Endothelial cell of umbilical vein (primary cell): ENCODE measurements at regions not wholly inside any gene's neighbourhood (a gene's known extent, or its start where the extent isn't known, plus 50 kb on each side); places are given as distances from the start of the nearest gene placed in this dataset.

Source experiments
- BruUV-seq: library from RNA; stranded (reverse); fragments of 400-500 nt; replicated peaks from 2 replicates; lab custom pipeline; 2021; lab: Mats Ljungman, UMichigan
- CTCF ChIA-PET: fragments of 300-600, 350-600 bp; sonication (Branson Sonifier 250); formaldehyde crosslinking; loops from one replicate; lab custom pipeline; 2021; ENCODE audit warnings: antibody characterized with exemption, inconsistent platforms; lab: Charles Lee
- POLR2A ChIA-PET: fragments of 300-600, 350-600 bp; sonication (Branson Sonifier 250); formaldehyde crosslinking; loops from one replicate; lab custom pipeline; 2021; ENCODE audit warnings: antibody characterized with exemption, inconsistent platforms; lab: Charles Lee
- DNase-seq: peaks from one replicate; pipeline ENCODE4 v3.0.0-alpha.2; 2011; ENCODE audit warnings: low read depth, low spot score
- FAIRE-seq: peaks from 2 replicates; lab custom pipeline; 2011; peaks lifted over from hg19 to GRCh38; lab: Jason Lieb, UNC
- H2AFZ ChIP-seq: 2 replicates; pipeline ENCODE4 v1.6.0; 2012; ENCODE audit warnings: low read depth, low read length, control low read depth, inconsistent platforms
- H3K27ac ChIP-seq: 2 replicates; pipeline ENCODE4 v1.5.1; 2011; ENCODE audit warnings: low read depth, mild to moderate bottlenecking, control low read depth, low read length, moderate library complexity; ENCODE audit not compliant: insufficient read depth
- H3K27me3 ChIP-seq, 2 experiments: 2 replicates each; pipeline versions ENCODE4 v1.6.0 to v1.6.1; 2011; ENCODE audit warnings: low read length in 2 of 2, mixed read lengths in 1 of 2; ENCODE audit not compliant: control insufficient read depth in 2 of 2, insufficient read depth in 2 of 2
- H3K36me3 ChIP-seq, 2 experiments: 2 replicates in 1 of 2; 3 replicates in 1 of 2; pipeline ENCODE4 v1.5.1; 2011; ENCODE audit warnings: low read length in 2 of 2, mild to moderate bottlenecking in 1 of 2, moderate library complexity in 1 of 2; ENCODE audit not compliant: control insufficient read depth in 2 of 2, insufficient read depth in 2 of 2; ENCODE audit errors: extremely low read depth in 1 of 2
- H3K4me1 ChIP-seq: 3 replicates; pipeline ENCODE4 v1.5.1; 2011; ENCODE audit warnings: mild to moderate bottlenecking, low read length; ENCODE audit not compliant: control insufficient read depth, insufficient read depth; ENCODE audit errors: extremely low read depth
- H3K4me2 ChIP-seq: 2 replicates; pipeline ENCODE4 v1.6.1; 2011; ENCODE audit warnings: low read length, control low read depth, mixed read lengths; ENCODE audit not compliant: insufficient read depth
- H3K4me3 ChIP-seq, 3 experiments: fragments of 200-600 bp in 1 of 3; sonication (generic), shearing (Covaris generic) in 1 of 3; replicated peaks in 1 of 3; 2 replicates each; pipeline ENCODE4 v1.5.1; 2011 to 2016; ENCODE audit warnings: control low read depth in 3 of 3, low read length in 3 of 3, mild to moderate bottlenecking in 2 of 3, inconsistent platforms in 1 of 3, low read depth in 1 of 3, moderate library complexity in 1 of 3; ENCODE audit not compliant: insufficient read depth in 1 of 3
- H3K79me2 ChIP-seq: 2 replicates; pipeline ENCODE4 v1.6.0; 2012; ENCODE audit warnings: low read length, inconsistent platforms; ENCODE audit not compliant: control insufficient read depth, insufficient read depth
- H3K9ac ChIP-seq: replicated peaks from 2 replicates; pipeline ENCODE3; 2011; ENCODE audit warnings: low read length, control low read depth; ENCODE audit not compliant: insufficient read depth; ENCODE audit errors: extremely low read depth
- H3K9me1 ChIP-seq: replicated peaks from 3 replicates; pipeline ENCODE4 v1.6.0; 2011; ENCODE audit warnings: mild to moderate bottlenecking, low read length; ENCODE audit not compliant: control insufficient read depth, insufficient read depth; ENCODE audit errors: extremely low read depth
- H3K9me3 ChIP-seq: replicated peaks from 2 replicates; pipeline ENCODE4 v1.5.1; 2012; ENCODE audit warnings: low read length, inconsistent platforms; ENCODE audit not compliant: control insufficient read depth, insufficient read depth
- H4K20me1 ChIP-seq: replicated peaks from 2 replicates; pipeline ENCODE3; 2011; ENCODE audit warnings: mild to moderate bottlenecking, low read length; ENCODE audit not compliant: control insufficient read depth, insufficient read depth; ENCODE audit errors: extremely low read depth
- EZH2 ChIP-seq: IDR thresholded peaks from 2 replicates; pipeline ENCODE4 v1.6.1; 2012; ENCODE audit warnings: borderline replicate concordance, low read depth, mild to moderate bottlenecking, moderate library complexity, low read length, inconsistent platforms; ENCODE audit not compliant: severe bottlenecking
- FOS ChIP-seq: IDR thresholded peaks from 2 replicates; pipeline ENCODE4 v1.6.1; 2011; ENCODE audit warnings: mild to moderate bottlenecking, low read length, moderate library complexity, borderline replicate concordance; ENCODE audit not compliant: insufficient read depth
- GATA2 ChIP-seq: IDR thresholded peaks from 2 replicates; pipeline ENCODE4 v1.7.0; 2011; ENCODE audit warnings: low read depth, mild to moderate bottlenecking, moderate library complexity, mixed read lengths, low read length; ENCODE audit not compliant: insufficient read length, insufficient read depth
- JUN ChIP-seq: IDR thresholded peaks from 2 replicates; pipeline ENCODE4 v1.6.1; 2011; ENCODE audit warnings: borderline replicate concordance, low read depth; ENCODE audit not compliant: insufficient read length, insufficient read depth
- MYC ChIP-seq: IDR thresholded peaks from one replicate; pipeline ENCODE4 v1.6.1; 2011; ENCODE audit warnings: mild to moderate bottlenecking, low read depth, low read length
- POLR2AphosphoS5 ChIP-seq: IDR thresholded peaks from 2 replicates; pipeline ENCODE4 v1.6.1; 2012; ENCODE audit warnings: low read depth, mild to moderate bottlenecking, control low read depth, low read length, moderate library complexity; ENCODE audit not compliant: insufficient read depth
- dilution Hi-C: fragments of 300-500 bp; cut with MboI; formaldehyde crosslinking; loops from one replicate; pipeline ENCODE4 v1.15.0; 2019; ENCODE audit warnings: low sequenced_read_pairs; ENCODE audit not compliant: extremely low pct_ligation_motif_present
- intact Hi-C: fragments of 100-400 bp; cut with micrococcal nuclease; formaldehyde crosslinking; loops from one replicate; pipeline ENCODE4 v1.10.0; 2022
- TF ChIP-seq, protein P1 (sequence below): IDR thresholded peaks from 2 replicates; pipeline ENCODE4 v1.6.1; 2011; ENCODE audit not compliant: insufficient read depth, insufficient read length

DNA sequence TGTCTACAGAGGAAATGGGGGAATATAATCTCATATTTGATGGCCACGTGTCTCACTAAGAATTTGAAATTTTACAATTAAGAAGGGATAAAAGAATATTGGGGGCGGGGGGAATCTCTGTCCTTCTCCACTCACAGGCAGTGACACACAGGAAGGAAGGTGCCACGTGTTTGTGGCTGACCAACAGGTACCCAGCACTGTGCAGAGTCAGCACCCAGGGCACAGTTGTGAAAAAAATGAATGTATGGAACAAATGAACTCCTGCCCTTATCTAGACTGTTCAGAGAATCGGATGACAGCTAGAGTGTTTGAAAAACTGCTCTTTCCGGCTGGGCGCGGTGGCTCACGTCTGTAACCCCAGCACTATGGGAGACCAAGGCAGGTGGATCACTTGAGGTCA, 317.0 kb upstream of the MYT1L start:
- no peak for FAIRE-seq

DNA sequence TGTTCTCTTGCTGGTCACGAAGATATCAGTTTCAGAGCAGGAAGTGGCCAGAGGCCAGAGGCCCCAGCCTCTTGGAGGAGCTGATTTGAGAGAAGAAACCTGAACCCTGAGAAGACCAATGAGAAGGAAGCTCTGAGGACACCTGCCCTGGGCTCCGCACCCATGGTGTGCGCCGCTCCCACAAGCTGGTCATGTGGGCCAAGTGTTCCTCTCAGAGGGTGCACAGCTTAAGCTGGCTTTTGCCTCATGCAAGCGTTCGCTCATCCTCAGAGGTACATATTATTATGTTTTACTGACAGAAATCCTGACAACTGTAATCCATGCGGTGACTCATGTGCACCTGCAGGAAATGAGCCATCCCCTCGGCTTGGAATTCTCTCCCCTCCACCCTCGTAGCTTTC, 316.1 kb upstream of the MYT1L start:
- FAIRE-seq (no peak), DNase-seq (no peak)
- Histone ChIP-seq H3K27ac (no peak overlapping the region), H3K4me1 (no peaks in the 10 kb centered on the region), H3K4me2 (no peak overlapping the region), H3K27me3 (no peaks in the 10 kb centered on the region), H3K36me3 (no peaks in the 10 kb centered on the region), H2AFZ (no peak overlapping the region), H3K4me3 (no peak overlapping the region), H3K9me3 (peaks cover 12% of the 10 kb centered on the region), H3K79me2 (no peaks in the 10 kb centered on the region), H3K9me1 (no peaks in the 10 kb centered on the region), H3K9ac (no peak overlapping the region), H4K20me1 (no peaks in the 10 kb centered on the region)
- intact Hi-C loops, result no loop called here
- POLR2A ChIA-PET, result no interaction called here
- no TSS peak for BruUV-seq
- CTCF ChIA-PET, result no interaction called here
- no peak for TF ChIP-seq GATA2
- dilution Hi-C loops, result no loop called here

More for the DNA sequence above, 317.0 kb upstream of the MYT1L start:
- TF ChIP-seq, protein P1, sequence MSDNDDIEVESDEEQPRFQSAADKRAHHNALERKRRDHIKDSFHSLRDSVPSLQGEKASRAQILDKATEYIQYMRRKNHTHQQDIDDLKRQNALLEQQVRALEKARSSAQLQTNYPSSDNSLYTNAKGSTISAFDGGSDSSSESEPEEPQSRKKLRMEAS, result no peak
- TF ChIP-seq FOS (no peak), EZH2 (no peak), JUN (no peak), POLR2AphosphoS5 (no peak), GATA2 (no peak), MYC (no peak)
- Histone ChIP-seq H2AFZ (no peak overlapping the region), H3K4me1 (no peaks in the 10 kb centered on the region), H3K27ac (no peak overlapping the region), H3K9me1 (no peaks in the 10 kb centered on the region), H3K4me2 (no peak overlapping the region), H3K27me3 (no peaks in the 10 kb centered on the region), H3K4me3 (no peak overlapping the region), H3K79me2 (no peaks in the 10 kb centered on the region), H3K9ac (no peak overlapping the region), H4K20me1 (no peaks in the 10 kb centered on the region), H3K36me3 (no peaks in the 10 kb centered on the region), H3K9me3 (peaks cover 12% of the 10 kb centered on the region)
- no peak for DNase-seq
- intact Hi-C loops (no loop called here), dilution Hi-C loops (no loop called here)
- CTCF ChIA-PET, result no interaction called here
- BruUV-seq, result no TSS peak
- POLR2A ChIA-PET, result no interaction called here
